Progenitor cell of endocrine pancreas (in vitro differentiated cells): ENCODE measurements at regions not wholly inside any gene's neighbourhood (a gene's known extent, or its start where the extent isn't known, plus 50 kb on each side); places are given as distances from the start of the nearest gene placed in this dataset.

Experiments
- DNase-seq: peaks from one replicate; pipeline ENCODE4 v3.0.0; 2021; ENCODE audit warnings: low spot score; ENCODE audit not compliant: unreplicated experiment
- H3K27ac Mint-ChIP-seq: 2 replicates; pipeline ENCODE4 v1.8.0; 2021; ENCODE audit warnings: mild to moderate bottlenecking, moderate library complexity, mixed read lengths
- H3K27me3 Mint-ChIP-seq: 2 replicates; pipeline ENCODE4 v1.8.0; 2021; ENCODE audit warnings: mixed read lengths
- H3K36me3 Mint-ChIP-seq: 2 replicates; pipeline ENCODE4 v1.8.0; 2022; ENCODE audit warnings: mixed read lengths; ENCODE audit not compliant: insufficient read depth
- H3K4me1 Mint-ChIP-seq: 2 replicates; pipeline ENCODE4 v1.8.0; 2021; ENCODE audit warnings: low read depth, mixed read lengths
- H3K4me3 Mint-ChIP-seq: 2 replicates; pipeline ENCODE4 v1.8.0; 2021; ENCODE audit warnings: low read depth, mild to moderate bottlenecking, moderate library complexity, mixed read lengths
- H3K9me3 Mint-ChIP-seq: 2 replicates; pipeline ENCODE4 v1.8.0; 2021; ENCODE audit warnings: low read depth, mixed read lengths
- TF ChIP-seq, protein P1 (sequence below): fragments of 200-600 bp; sonication (generic); IDR thresholded peaks from one replicate; pipeline ENCODE4 v1.5.0; 2021; ENCODE audit warnings: antibody characterized with exemption, mild to moderate bottlenecking; ENCODE audit not compliant: unreplicated experiment

DNA sequence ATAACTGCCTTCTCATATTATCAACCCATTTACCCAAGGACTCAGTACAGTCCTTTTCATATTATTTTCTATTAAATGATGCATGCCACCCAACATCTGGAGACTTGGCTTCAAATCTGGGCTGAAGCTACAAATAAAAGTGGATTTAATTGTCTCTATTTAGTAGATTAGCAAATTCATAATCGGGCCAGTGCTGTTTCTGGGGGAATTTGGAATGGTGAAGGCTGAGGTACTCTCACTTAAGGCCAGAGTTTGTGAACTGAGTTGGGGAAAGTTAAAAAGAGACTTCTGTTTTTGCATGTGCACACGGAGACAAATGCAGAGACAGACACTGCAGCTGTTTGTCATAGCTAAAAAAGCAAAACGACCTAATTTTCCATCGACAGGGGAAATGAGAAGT is 100.9 kb downstream of the PFDN4 start:
- no peaks in the 10 kb centered on the region for H3K36me3 Mint-ChIP-seq
- no peaks in the 10 kb centered on the region for H3K9me3 Mint-ChIP-seq
- peaks cover 1% of the 10 kb centered on the region for H3K4me1 Mint-ChIP-seq
- H3K27me3 Mint-ChIP-seq: no peaks in the 10 kb centered on the region
- no peak overlapping the region for H3K27ac Mint-ChIP-seq
- TF ChIP-seq, protein P1, sequence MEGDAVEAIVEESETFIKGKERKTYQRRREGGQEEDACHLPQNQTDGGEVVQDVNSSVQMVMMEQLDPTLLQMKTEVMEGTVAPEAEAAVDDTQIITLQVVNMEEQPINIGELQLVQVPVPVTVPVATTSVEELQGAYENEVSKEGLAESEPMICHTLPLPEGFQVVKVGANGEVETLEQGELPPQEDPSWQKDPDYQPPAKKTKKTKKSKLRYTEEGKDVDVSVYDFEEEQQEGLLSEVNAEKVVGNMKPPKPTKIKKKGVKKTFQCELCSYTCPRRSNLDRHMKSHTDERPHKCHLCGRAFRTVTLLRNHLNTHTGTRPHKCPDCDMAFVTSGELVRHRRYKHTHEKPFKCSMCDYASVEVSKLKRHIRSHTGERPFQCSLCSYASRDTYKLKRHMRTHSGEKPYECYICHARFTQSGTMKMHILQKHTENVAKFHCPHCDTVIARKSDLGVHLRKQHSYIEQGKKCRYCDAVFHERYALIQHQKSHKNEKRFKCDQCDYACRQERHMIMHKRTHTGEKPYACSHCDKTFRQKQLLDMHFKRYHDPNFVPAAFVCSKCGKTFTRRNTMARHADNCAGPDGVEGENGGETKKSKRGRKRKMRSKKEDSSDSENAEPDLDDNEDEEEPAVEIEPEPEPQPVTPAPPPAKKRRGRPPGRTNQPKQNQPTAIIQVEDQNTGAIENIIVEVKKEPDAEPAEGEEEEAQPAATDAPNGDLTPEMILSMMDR: no peak
- no peak for DNase-seq
- no peak overlapping the region for H3K4me3 Mint-ChIP-seq

DNA sequence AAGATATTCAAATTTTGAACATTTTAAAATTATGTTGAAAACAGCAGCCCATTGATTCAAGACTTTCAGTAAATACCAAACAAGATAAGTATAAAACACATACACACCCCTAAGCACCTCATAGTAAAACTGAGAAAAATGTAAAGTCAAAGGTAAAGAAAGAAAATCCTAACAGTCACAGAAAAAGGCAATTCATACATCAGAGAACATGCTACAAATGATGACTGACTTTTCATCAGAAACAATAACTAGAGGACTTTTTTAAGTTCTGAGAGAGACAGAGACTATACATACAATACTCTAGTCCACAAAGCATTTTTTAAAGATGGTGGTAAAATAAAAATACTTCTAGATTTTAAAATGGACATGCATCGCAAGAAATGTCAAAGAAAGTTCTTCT is 111.0 kb downstream of the PFDN4 start:
- Mint-ChIP-seq H3K4me1 (no peaks in the 10 kb centered on the region), H3K36me3 (no peaks in the 10 kb centered on the region), H3K27ac (no peak overlapping the region), H3K9me3 (no peaks in the 10 kb centered on the region), H3K4me3 (no peak overlapping the region), H3K27me3 (no peaks in the 10 kb centered on the region)
- TF ChIP-seq, protein P1: no peak
- no peak for DNase-seq

DNA sequence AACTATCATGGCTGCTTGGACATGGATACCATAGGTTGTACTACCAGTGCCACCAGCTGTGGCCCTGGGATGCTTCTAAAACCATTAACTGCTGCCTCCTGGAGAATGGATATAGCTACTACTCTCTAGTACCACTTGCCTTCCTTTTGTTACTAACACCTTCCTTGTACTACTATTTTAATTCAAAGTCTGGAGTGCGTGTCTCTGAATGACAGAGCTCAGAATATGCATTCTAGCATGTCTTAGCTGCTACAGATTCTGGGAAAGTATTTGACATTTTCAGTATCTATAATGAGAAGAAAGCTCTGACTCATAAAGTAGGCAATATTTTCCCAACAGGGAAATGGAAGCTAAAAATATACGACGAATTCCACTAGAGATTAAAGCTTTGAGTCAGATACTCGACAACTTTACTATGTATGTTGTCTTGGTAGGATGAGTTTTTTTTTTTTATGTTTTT is 112.3 kb downstream of the PFDN4 start:
- H3K27me3 Mint-ChIP-seq: no peaks in the 10 kb centered on the region
- no peaks in the 10 kb centered on the region for H3K36me3 Mint-ChIP-seq
- DNase-seq: no peak
- H3K4me1 Mint-ChIP-seq: no peaks in the 10 kb centered on the region
- TF ChIP-seq, protein P1: no peak
- H3K4me3 Mint-ChIP-seq: no peak overlapping the region
- H3K9me3 Mint-ChIP-seq: no peaks in the 10 kb centered on the region
- H3K27ac Mint-ChIP-seq: no peak overlapping the region

DNA sequence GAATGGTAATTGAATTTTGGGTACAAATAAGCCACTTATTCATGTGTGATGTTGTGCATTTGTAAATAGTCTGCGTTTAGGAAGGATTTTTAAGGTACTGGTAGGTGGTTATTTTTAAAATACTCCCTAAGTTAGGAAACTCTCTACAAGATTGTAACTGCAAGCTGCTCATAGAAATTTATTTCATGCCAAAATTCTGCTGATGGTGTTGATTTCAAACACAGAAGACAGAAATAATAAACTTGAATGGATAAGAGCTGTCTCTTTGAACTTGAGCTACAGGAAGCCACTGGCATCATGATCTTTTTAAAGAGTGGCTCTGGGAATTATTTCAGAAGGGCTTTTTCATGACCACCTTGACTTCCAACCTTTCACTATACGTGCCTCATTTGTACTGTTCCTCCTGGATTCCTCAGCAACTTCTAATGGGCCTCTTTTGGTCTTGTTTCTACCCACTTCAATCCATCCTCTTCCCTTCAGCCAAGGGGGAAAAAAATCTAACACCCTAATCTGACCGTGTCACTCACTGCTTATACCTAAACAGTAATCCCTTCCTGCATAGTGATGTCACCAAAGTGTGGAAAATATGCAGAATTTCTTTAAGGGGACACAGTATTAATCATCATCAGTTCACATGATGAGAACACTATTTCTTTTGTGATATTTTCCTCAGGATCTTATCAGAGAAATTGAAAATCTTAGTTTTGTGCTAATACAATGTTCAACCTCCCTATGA is 113.6 kb downstream of the PFDN4 start:
- Mint-ChIP-seq H3K36me3 (no peaks in the 10 kb centered on the region), H3K27ac (no peak overlapping the region), H3K27me3 (no peaks in the 10 kb centered on the region), H3K4me3 (no peak overlapping the region), H3K4me1 (no peaks in the 10 kb centered on the region), H3K9me3 (no peaks in the 10 kb centered on the region)
- DNase-seq: no peak
- TF ChIP-seq, protein P1: no peak

DNA sequence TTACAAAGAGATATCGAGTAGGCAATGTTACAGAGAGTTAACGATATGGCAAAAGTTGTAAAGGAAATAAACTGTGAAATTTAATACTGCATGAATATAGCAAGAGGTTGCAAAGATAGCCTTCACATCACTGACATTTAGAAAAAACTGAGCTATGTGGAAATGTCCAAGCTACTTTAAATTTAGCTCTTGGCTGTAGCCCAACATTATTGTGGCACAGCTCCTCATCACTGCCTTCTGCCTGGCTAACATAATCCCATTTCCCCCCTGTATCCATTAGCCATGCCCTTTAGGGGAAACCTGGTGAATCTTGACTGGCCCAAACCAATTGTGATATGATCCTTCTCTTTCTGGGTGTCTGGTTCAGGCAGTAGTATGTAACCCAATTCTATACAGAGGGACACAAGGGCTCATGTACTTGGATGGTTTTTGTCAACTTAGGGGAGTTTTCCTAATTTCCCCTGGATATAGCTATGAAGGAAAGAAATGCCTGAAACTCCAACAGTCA is 115.4 kb downstream of the PFDN4 start:
- Mint-ChIP-seq H3K27me3 (no peaks in the 10 kb centered on the region), H3K9me3 (no peaks in the 10 kb centered on the region), H3K36me3 (no peaks in the 10 kb centered on the region), H3K4me1 (no peaks in the 10 kb centered on the region), H3K4me3 (no peak overlapping the region), H3K27ac (no peak overlapping the region)
- no peak for DNase-seq
- TF ChIP-seq, protein P1: no peak
